RWPE1 (cell line): ENCODE measurements at regions not wholly inside any gene's neighbourhood (a gene's known extent, or its start where the extent isn't known, plus 50 kb on each side); places are given as distances from the start of the nearest gene placed in this dataset.
"Not testable (repeated sequence)": the region's sequence is repeated elsewhere in the genome, so short reads cannot be mapped to it uniquely, and the experiment has no call there.

Experiments used
- CTCF ChIA-PET: fragments of 350-600 bp; sonication (Branson Sonifier 250); formaldehyde crosslinking; extraction: SDS; loops from one replicate; lab custom pipeline; 2021; lab: Yijun Ruan, JAX
- POLR2A ChIA-PET: fragments of 400-600 bp; formaldehyde crosslinking; extraction: SDS; loops from one replicate; lab custom pipeline; 2020; ENCODE audit warnings: antibody characterized with exemption; ENCODE audit not compliant: low non-redundant PET; lab: Yijun Ruan, JAX
- DNase-seq: peaks from one replicate; pipeline ENCODE4 v3.0.0; 2012; ENCODE audit warnings: low spot score
- H3K27ac ChIP-seq: fragments of 450-650 bp; 2 replicates; pipeline ENCODE4 v1.5.1; 2017
- CTCF ChIP-seq: fragments of 450-650 bp; conservative IDR thresholded peaks from 2 replicates; pipeline ENCODE4 v1.5.1; 2017; ENCODE audit warnings: low read depth, mild to moderate bottlenecking

GRCh38 chr10:118423800-118424442, 81.8 kb upstream of the FAM204A start:
- CTCF ChIA-PET: interaction anchor here (0.5 to 1.7 kb wide), 15 partner anchors 8 to 1774 kb away, joined by 3 to 8 read pairs (median 3); no protein-coding TSS in a partner anchor
- POLR2A ChIA-PET: no interaction called here
- no peak overlapping the region for H3K27ac ChIP-seq
- DNase-seq: peak; percentile 95
- TF ChIP-seq CTCF: peak; percentile 85

- CTCF ChIA-PET: interaction anchor here (0.5 to 1.5 kb wide), 4 partner anchors 10 to 1515 kb away, joined by 4 to 8 read pairs (median 6); no protein-coding TSS in a partner anchor
Observed at GRCh38 chr10:118422241-118422640, 80.1 kb upstream of the FAM204A start.

GRCh38 chr10:118420049-118420448, 77.9 kb upstream of the FAM204A start:
- DNase-seq, POLR2A ChIA-PET, H3K27ac ChIP-seq, CTCF ChIA-PET: not testable (repeated sequence)

More at GRCh38 chr10:118422241-118422640, 80.1 kb upstream of the FAM204A start:
- POLR2A ChIA-PET: no interaction called here
- no peak for TF ChIP-seq CTCF
- no peak for DNase-seq
- no peak overlapping the region for H3K27ac ChIP-seq

GRCh38 chr10:118412932-118413331, 70.8 kb upstream of the FAM204A start:
- CTCF ChIA-PET: interaction anchor here (0.6 to 0.7 kb wide), 4 partner anchors 9 to 1095 kb away, joined by 3 to 5 read pairs (median 4); no protein-coding TSS in a partner anchor
- POLR2A ChIA-PET: no interaction called here
- H3K27ac ChIP-seq: no peak overlapping the region
- DNase-seq: no peak
- no peak for TF ChIP-seq CTCF

GRCh38 chr10:118412132-118412760, 70.1 kb upstream of the FAM204A start:
- DNase-seq: no peak
- ChIA-PET POLR2A (no interaction called here), CTCF (interaction anchor here (0.6 kb wide), 3 partner anchors 10 to 118 kb away, joined by 3 to 5 read pairs (median 4); no protein-coding TSS in a partner anchor)

GRCh38 chr10:118409295-118409694, 67.2 kb upstream of the FAM204A start:
- H3K27ac ChIP-seq: no peak overlapping the region
- ChIA-PET CTCF (no interaction called here), POLR2A (no interaction called here)
- no peak for TF ChIP-seq CTCF
- DNase-seq: no peak

More at GRCh38 chr10:118412132-118412760, 70.1 kb upstream of the FAM204A start:
- TF ChIP-seq CTCF: no peak
- H3K27ac ChIP-seq: no peak overlapping the region
